HCT116 (cell line): ENCODE measurements at regions not wholly inside any gene's neighbourhood (a gene's known extent, or its start where the extent isn't known, plus 50 kb on each side); places are given as distances from the start of the nearest gene placed in this dataset.

Experiments used
- ATAC-seq: fragments of 200-7000 bp; cut with Tn5 transposase; 2 replicates; pipeline ENCODE4 v1.9.1; 2020; ENCODE audit warnings: mild to moderate bottlenecking, moderate library complexity
- BruUV-seq: library from RNA; stranded (reverse); fragments of 400-500 nt; replicated peaks from 2 replicates; lab custom pipeline; 2021; lab: Mats Ljungman, UMichigan
- CTCF ChIA-PET: fragments of 300-600 bp; sonication (Branson Sonifier 250); formaldehyde crosslinking; loops from one replicate; lab custom pipeline; 2021; ENCODE audit warnings: antibody characterized with exemption; lab: Charles Lee
- POLR2A ChIA-PET: fragments of 300-600, 350-600 bp; sonication (Branson Sonifier 250); formaldehyde crosslinking; loops from one replicate; lab custom pipeline; 2021; ENCODE audit warnings: antibody characterized with exemption; lab: Charles Lee
- RAD21 ChIA-PET, 2 experiments: fragments of 300-600 bp; sonication (Branson Sonifier 250); formaldehyde crosslinking; loops; one replicate each; lab custom pipeline; 2023; ENCODE audit warnings: low total read pairs in 2 of 2; ENCODE audit not compliant: uncharacterized antibody in 2 of 2, unreplicated experiment in 2 of 2, low non-redundant PET in 1 of 2; lab: Charles Lee
- DNase-seq: peaks from one replicate; pipeline ENCODE4 v3.0.0-alpha.2; 2010; ENCODE audit warnings: low read depth, low spot score
- H2AFZ ChIP-seq: fragments of 200-600 bp; shearing (Covaris generic), sonication (generic); 2 replicates; pipeline ENCODE4 v1.6.1; 2017; ENCODE audit warnings: low read depth, mixed run types, mixed read lengths, antibody characterized with exemption, low read length; ENCODE audit not compliant: poor library complexity, severe bottlenecking
- H3K27ac ChIP-seq: 2 replicates; pipeline ENCODE4 v1.5.1; 2012; ENCODE audit warnings: low read depth, low read length
- H3K27me3 ChIP-seq: fragments of 200-600 bp; sonication (generic); 2 replicates; pipeline ENCODE4 v1.6.1; 2016; ENCODE audit warnings: mixed run types, low read length, mixed read lengths; ENCODE audit not compliant: insufficient read depth
- H3K36me3 ChIP-seq, 2 experiments: fragments of 200-500 bp in 1 of 2; fragments of 200-600 bp in 1 of 2; sonication (Bioruptor generic) in 1 of 2; sonication (generic) in 1 of 2; 2 replicates each; pipeline versions ENCODE4 v1.5.1 to v1.6.1; 2014 to 2016; ENCODE audit warnings: low read length in 2 of 2, inconsistent platforms in 1 of 2, mixed read lengths in 1 of 2, mixed run types in 1 of 2; ENCODE audit not compliant: insufficient read depth in 2 of 2, control insufficient read depth in 1 of 2
- H3K4me1 ChIP-seq, 2 experiments: fragments of 200-600 bp in 1 of 2; sonication (generic) in 1 of 2; 2 replicates each; pipeline versions ENCODE4 v1.5.1 to v1.6.1; 2012 to 2017; ENCODE audit warnings: low read length in 2 of 2, inconsistent platforms in 1 of 2, mild to moderate bottlenecking in 1 of 2, mixed read lengths in 1 of 2, mixed run types in 1 of 2, moderate library complexity in 1 of 2; ENCODE audit not compliant: insufficient read depth in 2 of 2, control insufficient read depth in 1 of 2
- H3K4me2 ChIP-seq: fragments of 200-600 bp; sonication (generic); 2 replicates; pipeline ENCODE4 v1.6.1; 2017; ENCODE audit warnings: mixed run types, low read length, mixed read lengths
- H3K4me3 ChIP-seq, 2 experiments: fragments of 200-600 bp in 1 of 2; sonication (generic) in 1 of 2; replicated peaks in 1 of 2; 2 replicates each; pipeline ENCODE4 v1.5.1; 2011 to 2016; ENCODE audit warnings: low read length in 2 of 2, control low read depth in 1 of 2, low read depth in 1 of 2, mild to moderate bottlenecking in 1 of 2, mixed read lengths in 1 of 2, mixed run types in 1 of 2
- H3K79me2 ChIP-seq: fragments of 200-600 bp; sonication (generic); 2 replicates; pipeline ENCODE4 v1.6.1; 2017; ENCODE audit warnings: mild to moderate bottlenecking, mixed run types, low read length, moderate library complexity, mixed read lengths; ENCODE audit not compliant: insufficient read depth
- H3K9ac ChIP-seq: fragments of 200-600 bp; sonication (generic); 2 replicates; pipeline ENCODE4 v1.6.1; 2016; ENCODE audit warnings: low read length, mixed read lengths
- H3K9me2 ChIP-seq: fragments of 200-600 bp; sonication (generic), shearing (Covaris generic); 2 replicates; pipeline ENCODE4 v1.6.1; 2017; ENCODE audit warnings: mixed run types, mild to moderate bottlenecking, moderate library complexity; ENCODE audit not compliant: insufficient read depth
- H3K9me3 ChIP-seq, 2 experiments: fragments of 200-500 bp in 1 of 2; fragments of 200-600 bp in 1 of 2; sonication (Bioruptor generic) in 1 of 2; sonication (generic) in 1 of 2; 2 replicates each; pipeline ENCODE4 v1.6.1; 2014 to 2017; ENCODE audit warnings: low read length in 2 of 2, mixed read lengths in 2 of 2, inconsistent platforms in 1 of 2, low read depth in 1 of 2, mild to moderate bottlenecking in 1 of 2, mixed run types in 1 of 2, moderate library complexity in 1 of 2; ENCODE audit not compliant: control insufficient read depth in 1 of 2, insufficient read depth in 1 of 2
- H4K20me1 ChIP-seq: fragments of 200-600 bp; sonication (generic), shearing (Covaris generic); 2 replicates; pipeline ENCODE4 v1.6.1; 2017; ENCODE audit warnings: mixed run types, mild to moderate bottlenecking, moderate library complexity; ENCODE audit not compliant: insufficient read depth
- CBX3 ChIP-seq: IDR thresholded peaks from 2 replicates; pipeline ENCODE4 v1.6.1; 2012; ENCODE audit warnings: low read depth
- EGR1 ChIP-seq: IDR thresholded peaks from 2 replicates; pipeline ENCODE4 v1.6.1; 2012; ENCODE audit warnings: low read depth
- ELF1 ChIP-seq: IDR thresholded peaks from 2 replicates; pipeline ENCODE4 v1.6.1; 2012; ENCODE audit warnings: low read depth, borderline replicate concordance
- EZH2 ChIP-seq: fragments of 200-600 bp; sonication (generic); IDR thresholded peaks from 2 replicates; pipeline ENCODE4 v1.6.1; 2017; ENCODE audit warnings: antibody characterized with exemption, mixed run types
- EZH2phosphoT487 ChIP-seq: fragments of 200-600 bp; IDR thresholded peaks from 2 replicates; pipeline ENCODE4 v1.6.1; 2018; ENCODE audit warnings: antibody characterized with exemption, borderline replicate concordance
- FOSL1 ChIP-seq: IDR thresholded peaks from 2 replicates; pipeline ENCODE4 v1.6.1; 2012; ENCODE audit warnings: low read depth
- JUND ChIP-seq: IDR thresholded peaks from 2 replicates; pipeline ENCODE4 v1.6.1; 2012
- MAX ChIP-seq: IDR thresholded peaks from 2 replicates; pipeline ENCODE4 v1.6.1; 2012
- POLR2A ChIP-seq: IDR thresholded peaks from 2 replicates; pipeline ENCODE4 v1.7.0; 2011; ENCODE audit warnings: borderline replicate concordance; ENCODE audit not compliant: insufficient read depth, insufficient read length; ENCODE audit errors: extremely low read depth
- POLR2AphosphoS5 ChIP-seq: IDR thresholded peaks from 2 replicates; pipeline ENCODE4 v1.6.1; 2011; ENCODE audit warnings: mild to moderate bottlenecking, low read depth, low read length, moderate library complexity
- RAD21 ChIP-seq: IDR thresholded peaks from 2 replicates; pipeline ENCODE4 v1.6.1; 2012; ENCODE audit warnings: low read depth, mild to moderate bottlenecking
- SIN3A ChIP-seq: IDR thresholded peaks from 2 replicates; pipeline ENCODE4 v1.6.1; 2012; ENCODE audit warnings: low read depth
- TCF7L2 ChIP-seq: IDR thresholded peaks from 2 replicates; pipeline ENCODE4 v1.7.0; 2011; ENCODE audit warnings: borderline replicate concordance, inconsistent platforms; ENCODE audit not compliant: insufficient read depth, insufficient read length; ENCODE audit errors: extremely low read depth
- YY1 ChIP-seq: IDR thresholded peaks from 2 replicates; pipeline ENCODE4 v1.6.1; 2011; ENCODE audit warnings: low read length, low read depth, moderate library complexity, mild to moderate bottlenecking; ENCODE audit not compliant: insufficient replicate concordance; ENCODE audit errors: extremely low read depth
- ZBTB33 ChIP-seq: IDR thresholded peaks from 2 replicates; pipeline ENCODE4 v1.6.1; 2011; ENCODE audit warnings: mild to moderate bottlenecking, low read length, moderate library complexity; ENCODE audit not compliant: insufficient replicate concordance; ENCODE audit errors: extremely low read depth
- intact Hi-C: fragments of 100-400 bp; cut with micrococcal nuclease; formaldehyde crosslinking; loops from 2 replicates; pipeline ENCODE4 v1.10.0; 2022
- TF ChIP-seq, protein P1 (sequence below), 3 experiments: fragments of 200-600 bp in 1 of 3; sonication (generic) in 1 of 3; IDR thresholded peaks in 2 of 3; conservative IDR thresholded peaks in 1 of 3; 2 replicates each; pipeline ENCODE4 v1.5.1; 2012 to 2017; ENCODE audit warnings: low read depth in 2 of 3, low read length in 2 of 3, antibody characterized with exemption in 1 of 3, borderline replicate concordance in 1 of 3, control low read depth in 1 of 3, mild to moderate bottlenecking in 1 of 3, mixed read lengths in 1 of 3, mixed run types in 1 of 3, moderate library complexity in 1 of 3; ENCODE audit not compliant: insufficient read depth in 1 of 3

DNA sequence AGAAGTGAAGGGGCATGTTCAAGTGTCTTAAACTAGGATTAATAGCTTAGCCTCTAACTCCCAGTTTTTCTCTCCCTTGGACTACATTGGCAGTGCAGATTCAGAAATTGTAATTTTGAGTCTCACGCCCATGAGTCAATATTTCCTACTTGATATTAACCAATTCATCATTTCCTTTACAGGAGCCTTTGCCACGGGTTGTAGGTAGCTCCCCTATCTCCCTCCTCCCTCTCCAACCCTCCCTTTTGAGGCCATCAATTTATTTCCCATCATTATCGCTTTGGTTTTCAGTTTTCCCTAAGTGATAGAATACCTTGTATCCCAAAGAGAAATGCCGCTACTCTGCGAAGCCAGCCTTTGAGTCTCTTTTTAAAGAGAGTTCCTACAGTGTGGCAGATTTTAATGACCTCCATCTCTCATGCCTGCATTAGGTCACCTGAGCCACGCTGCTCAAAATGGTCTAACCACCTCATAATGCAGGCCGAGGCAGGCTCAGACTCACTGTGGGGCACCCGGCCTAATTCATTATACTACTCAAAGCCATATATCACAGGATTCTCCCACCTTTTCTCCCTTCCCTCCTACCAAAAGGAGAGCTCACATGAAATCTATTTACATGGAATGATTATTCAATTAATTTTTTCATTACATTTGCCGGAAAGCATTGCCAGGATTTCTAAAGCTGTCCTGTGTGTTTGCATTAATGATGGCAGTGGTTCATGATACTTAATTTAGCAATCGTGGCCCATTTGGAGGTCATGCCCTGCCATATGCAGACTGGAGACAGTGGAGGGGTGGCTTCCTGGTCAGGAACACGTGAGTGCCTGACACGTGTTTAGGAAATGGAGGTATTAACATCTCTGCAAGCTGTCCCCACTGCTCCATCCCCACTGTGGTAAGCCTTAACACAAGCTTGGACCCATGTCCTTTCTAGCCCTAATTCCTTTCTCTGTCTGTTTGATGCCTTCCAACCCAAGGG, 448.2 kb upstream of the AUTS2 start:
- H3K36me3 ChIP-seq, result no peaks in the 10 kb centered on the region
- no peaks in the 10 kb centered on the region for H3K4me1 ChIP-seq
- BruUV-seq, result no TSS peak
- no peak for ATAC-seq
- H3K27ac ChIP-seq, result no peak overlapping the region
- H3K4me3 ChIP-seq, result no peak overlapping the region
- DNase-seq, result no peak
- no peak overlapping the region for H2AFZ ChIP-seq
- RAD21 ChIA-PET, result no interaction called here
- H3K9me2 ChIP-seq, result no peaks in the 10 kb centered on the region
- no peak for TF ChIP-seq POLR2AphosphoS5
- TF ChIP-seq, all 23 proteins: peak for 0
- Histone ChIP-seq H3K79me2 (no peaks in the 10 kb centered on the region), H4K20me1 (no peaks in the 10 kb centered on the region), H3K4me2 (no peak overlapping the region), H3K9me3 (peaks cover 0 to 23% of the 10 kb centered on the region in 2 experiments; a peak in 2 of 4 replicates), H3K9ac (no peak overlapping the region), H3K27me3 (no peaks in the 10 kb centered on the region)
- intact Hi-C loops, result no loop called here
- ChIA-PET CTCF (no interaction called here), POLR2A (no interaction called here)

- ATAC-seq (no peak), DNase-seq (no peak)
- Histone ChIP-seq H3K27me3 (no peaks in the 10 kb centered on the region), H3K4me2 (no peak overlapping the region), H3K9ac (no peak overlapping the region), H3K36me3 (no peaks in the 10 kb centered on the region), H3K79me2 (no peaks in the 10 kb centered on the region), H3K9me3 (peaks cover 0 to 23% of the 10 kb centered on the region in 2 experiments; a peak in 2 of 4 replicates), H2AFZ (no peak overlapping the region), H3K4me3 (no peak overlapping the region), H3K9me2 (no peaks in the 10 kb centered on the region), H3K4me1 (no peaks in the 10 kb centered on the region), H3K27ac (no peak overlapping the region), H4K20me1 (no peaks in the 10 kb centered on the region)
- POLR2A ChIA-PET, result no interaction called here
- CTCF ChIA-PET, result no interaction called here
- intact Hi-C loops, result no loop called here
- BruUV-seq, result no TSS peak
- RAD21 ChIA-PET, result no interaction called here
- no peak for TF ChIP-seq EZH2
- no peak for TF ChIP-seq RAD21
- no peak for TF ChIP-seq ELF1
- no peak for TF ChIP-seq POLR2AphosphoS5
- no peak for TF ChIP-seq YY1
- TF ChIP-seq JUND, result no peak
- no peak for TF ChIP-seq CBX3
- no peak for TF ChIP-seq ZBTB33
- no peak for TF ChIP-seq EGR1
- TF ChIP-seq EZH2phosphoT487, result no peak
- TF ChIP-seq, protein P1, sequence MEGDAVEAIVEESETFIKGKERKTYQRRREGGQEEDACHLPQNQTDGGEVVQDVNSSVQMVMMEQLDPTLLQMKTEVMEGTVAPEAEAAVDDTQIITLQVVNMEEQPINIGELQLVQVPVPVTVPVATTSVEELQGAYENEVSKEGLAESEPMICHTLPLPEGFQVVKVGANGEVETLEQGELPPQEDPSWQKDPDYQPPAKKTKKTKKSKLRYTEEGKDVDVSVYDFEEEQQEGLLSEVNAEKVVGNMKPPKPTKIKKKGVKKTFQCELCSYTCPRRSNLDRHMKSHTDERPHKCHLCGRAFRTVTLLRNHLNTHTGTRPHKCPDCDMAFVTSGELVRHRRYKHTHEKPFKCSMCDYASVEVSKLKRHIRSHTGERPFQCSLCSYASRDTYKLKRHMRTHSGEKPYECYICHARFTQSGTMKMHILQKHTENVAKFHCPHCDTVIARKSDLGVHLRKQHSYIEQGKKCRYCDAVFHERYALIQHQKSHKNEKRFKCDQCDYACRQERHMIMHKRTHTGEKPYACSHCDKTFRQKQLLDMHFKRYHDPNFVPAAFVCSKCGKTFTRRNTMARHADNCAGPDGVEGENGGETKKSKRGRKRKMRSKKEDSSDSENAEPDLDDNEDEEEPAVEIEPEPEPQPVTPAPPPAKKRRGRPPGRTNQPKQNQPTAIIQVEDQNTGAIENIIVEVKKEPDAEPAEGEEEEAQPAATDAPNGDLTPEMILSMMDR (IDR thresholded peaks at IDR 0.05 in 2 of 3, conservative IDR thresholded peaks at IDR 0.05 in 1 of 3; ENCODE audit: borderline replicate concordance in 1 of 3, insufficient read depth in 1 of 3, low read depth in 2 of 3, low read length in 2 of 3), result no peak
- no peak for TF ChIP-seq SIN3A
- no peak for TF ChIP-seq TCF7L2
- TF ChIP-seq FOSL1, result no peak
- TF ChIP-seq POLR2A, result no peak
- no peak for TF ChIP-seq MAX
Measured at GRCh38 chr7:69162326-69162725, 435.9 kb upstream of the AUTS2 start.
